ENCODE measurements at regions not wholly inside any gene's neighbourhood (a gene's known extent, or its start where the extent isn't known, plus 50 kb on each side); places are given as distances from the start of the nearest gene placed in this dataset.
"Not testable (repeated sequence)": the region's sequence is repeated elsewhere in the genome, so short reads cannot be mapped to it uniquely, and the experiment has no call there.

GRCh38 chr2:182499706-182500470 lies 73.1 kb upstream of the PDE1A start:
- no peaks in the 10 kb centered on the region for H3K4me1 ChIP-seq
- H3K4me3 ChIP-seq, result no peak overlapping the region
- no peak overlapping the region for H3K27ac ChIP-seq
- no peaks in the 10 kb centered on the region for H3K27me3 ChIP-seq
- 66 to 69% methylated on average over 3 of the region's 3 CpGs for WGBS, 2 donors
- no peaks in the 10 kb centered on the region for H3K9me3 ChIP-seq
- no peak for TF ChIP-seq POLR2A (IDR thresholded peaks at IDR 0.05)
- TF ChIP-seq CTCF (IDR thresholded peaks at IDR 0.05), result no peak
- DNase-seq, result no peak
- intact Hi-C loops (cut with DNase I; ENCODE audit: low total_unique reads), result no loop called here
- no peaks in the 10 kb centered on the region for H3K36me3 ChIP-seq (ENCODE audit: low read depth, missing control alignments)

DNA sequence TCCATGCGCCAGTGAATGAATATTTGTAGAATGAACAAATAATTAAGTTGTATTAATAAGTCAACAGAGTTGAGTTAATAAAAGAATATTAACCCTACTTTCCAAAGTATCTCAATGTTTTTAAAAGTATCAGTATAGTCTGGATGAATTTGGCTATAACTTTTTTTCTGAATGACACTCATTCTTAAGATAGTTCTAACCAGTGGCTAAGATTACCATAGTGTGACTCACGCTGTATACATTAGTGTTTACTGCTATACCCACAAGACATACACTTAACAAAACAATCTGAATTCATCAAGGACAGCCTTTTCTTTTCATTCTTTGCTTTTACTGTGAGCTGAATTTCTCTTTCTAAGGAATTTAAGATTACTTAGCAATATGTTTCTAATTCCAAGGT lies 77.0 kb upstream of the PDE1A start:
- 93% methylated on average over 2 of the region's 2 CpGs for WGBS, 2 donors
- no peaks in the 10 kb centered on the region for H3K4me1 ChIP-seq
- H3K4me3 ChIP-seq, result no peak overlapping the region
- DNase-seq, result no peak
- no peaks in the 10 kb centered on the region for H3K36me3 ChIP-seq (ENCODE audit: low read depth, missing control alignments)
- no peak overlapping the region for H3K27ac ChIP-seq
- no peaks in the 10 kb centered on the region for H3K9me3 ChIP-seq
- no peaks in the 10 kb centered on the region for H3K27me3 ChIP-seq
- TF ChIP-seq POLR2A (IDR thresholded peaks at IDR 0.05) (no peak), CTCF (IDR thresholded peaks at IDR 0.05) (no peak)
- intact Hi-C loops (cut with DNase I; ENCODE audit: low total_unique reads), result no loop called here

DNA sequence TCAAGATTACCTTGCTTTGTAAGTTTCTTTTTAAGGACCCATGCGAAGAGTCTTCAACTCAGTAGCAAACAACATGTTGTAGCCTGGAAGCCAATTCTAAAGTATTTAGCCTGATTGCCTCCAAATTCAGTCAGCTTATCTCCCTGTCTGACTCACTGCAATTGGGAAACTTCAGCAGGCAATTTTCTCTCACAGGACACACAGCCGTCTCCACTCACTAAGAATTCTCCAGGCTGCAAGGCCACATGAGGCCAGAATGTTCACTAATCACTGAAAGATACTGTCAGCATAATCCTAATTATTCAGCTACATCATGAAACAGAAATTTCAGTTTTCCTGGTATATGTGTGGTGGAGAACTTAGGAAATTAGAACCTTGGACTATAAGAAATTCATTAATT lies 78.1 kb upstream of the PDE1A start:
- no peak overlapping the region for H3K4me3 ChIP-seq
- H3K4me1 ChIP-seq, result no peaks in the 10 kb centered on the region
- no peaks in the 10 kb centered on the region for H3K27me3 ChIP-seq
- H3K36me3 ChIP-seq (ENCODE audit: low read depth, missing control alignments), result no peaks in the 10 kb centered on the region
- no peak for TF ChIP-seq CTCF (IDR thresholded peaks at IDR 0.05)
- TF ChIP-seq POLR2A (IDR thresholded peaks at IDR 0.05), result no peak
- no peak overlapping the region for H3K27ac ChIP-seq
- DNase-seq, result no peak
- 65 to 71% methylated on average over 2 of the region's 2 CpGs for WGBS, 2 donors
- H3K9me3 ChIP-seq, result no peaks in the 10 kb centered on the region
- intact Hi-C loops (cut with DNase I; ENCODE audit: low total_unique reads), result no loop called here

GRCh38 chr2:182506606-182507005 lies 79.8 kb upstream of the PDE1A start:
- no peak for DNase-seq
- Histone ChIP-seq H3K36me3 (ENCODE audit: low read depth, missing control alignments) (no peaks in the 10 kb centered on the region), H3K4me3 (no peak overlapping the region), H3K4me1 (no peaks in the 10 kb centered on the region), H3K9me3 (no peaks in the 10 kb centered on the region), H3K27ac (no peak overlapping the region), H3K27me3 (no peaks in the 10 kb centered on the region)
- TF ChIP-seq CTCF (IDR thresholded peaks at IDR 0.05), result no peak
- TF ChIP-seq POLR2A (IDR thresholded peaks at IDR 0.05), result no peak
- intact Hi-C loops (cut with DNase I; ENCODE audit: low total_unique reads), result no loop called here

DNA sequence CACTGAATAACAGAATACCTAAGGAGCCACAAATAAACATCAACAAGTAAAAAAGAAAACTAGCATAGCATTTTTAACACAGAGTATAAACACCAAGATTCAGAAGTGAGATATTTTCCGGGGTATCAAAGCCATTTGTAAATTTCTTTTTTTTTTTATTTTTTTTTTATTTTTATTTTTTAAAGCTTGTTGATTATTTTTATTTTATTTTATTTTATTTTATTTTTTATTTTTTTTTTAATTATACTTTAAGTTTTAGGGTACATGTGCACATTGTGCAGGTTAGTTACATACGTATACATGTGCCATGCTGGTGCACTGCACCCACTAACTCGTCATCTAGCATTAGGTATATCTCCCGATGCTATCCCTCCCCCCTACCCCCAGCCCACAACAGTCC lies 81.7 kb upstream of the PDE1A start:
- H3K4me3 ChIP-seq; H3K27me3 ChIP-seq; H3K9me3 ChIP-seq; H3K4me1 ChIP-seq; intact Hi-C loops (cut with DNase I; ENCODE audit: low total_unique reads); DNase-seq; H3K27ac ChIP-seq; H3K36me3 ChIP-seq (ENCODE audit: low read depth, missing control alignments): not testable (repeated sequence)
- whole genome bisulfite sequencing, 2 donors, result 65 to 76% methylated on average over 3 to 4 of the region's 4 CpGs
